Ishikawa (cell line): ENCODE measurements at regions not wholly inside any gene's neighbourhood (a gene's known extent, or its start where the extent isn't known, plus 50 kb on each side); places are given as distances from the start of the nearest gene placed in this dataset.

ENCODE experiments used
- CREB1 ChIP-seq: IDR thresholded peaks from 2 replicates; pipeline ENCODE4 v1.6.1; 2012; ENCODE audit warnings: low read depth
- EGR1 ChIP-seq: IDR thresholded peaks from 2 replicates; pipeline ENCODE4 v1.6.1; 2012
- EP300 ChIP-seq: IDR thresholded peaks from 2 replicates; pipeline ENCODE4 v1.6.1; 2012; ENCODE audit warnings: borderline replicate concordance
- MAX ChIP-seq: IDR thresholded peaks from 2 replicates; pipeline ENCODE4 v1.6.1; 2012
- REST ChIP-seq: IDR thresholded peaks from 2 replicates; pipeline ENCODE4 v1.6.1; 2012; ENCODE audit warnings: low read depth, mild to moderate bottlenecking
- TAF1 ChIP-seq: IDR thresholded peaks from 2 replicates; pipeline ENCODE4 v1.6.1; 2012; ENCODE audit warnings: low read depth, mild to moderate bottlenecking
- TEAD4 ChIP-seq: IDR thresholded peaks from 2 replicates; pipeline ENCODE4 v1.6.1; 2012
- USF1 ChIP-seq: IDR thresholded peaks from 2 replicates; pipeline ENCODE4 v1.6.1; 2012
- YY1 ChIP-seq: IDR thresholded peaks from 2 replicates; pipeline ENCODE4 v1.6.1; 2012; ENCODE audit warnings: low read depth
- ZBTB7A ChIP-seq: IDR thresholded peaks from 2 replicates; pipeline ENCODE4 v1.6.1; 2012; ENCODE audit warnings: low read depth

GRCh38 chr22:48751539-48752437, 1075.9 kb downstream of the BRD1 start:
- TF ChIP-seq EGR1, result no peak
- TF ChIP-seq MAX, result no peak
- TF ChIP-seq CREB1, result no peak
- no peak for TF ChIP-seq ZBTB7A
- TF ChIP-seq EP300, result no peak
- no peak for TF ChIP-seq USF1
- no peak for TF ChIP-seq TAF1
- no peak for TF ChIP-seq TEAD4
- TF ChIP-seq REST, result no peak
- no peak for TF ChIP-seq YY1
